Keratinocyte (primary cell): ENCODE measurements at regions not wholly inside any gene's neighbourhood (a gene's known extent, or its start where the extent isn't known, plus 50 kb on each side); places are given as distances from the start of the nearest gene placed in this dataset.

Experiments used
- DNase-seq: peaks from one replicate; pipeline ENCODE4 v3.0.0-alpha.2; 2011; ENCODE audit warnings: low read depth, missing footprints, low spot score
- FAIRE-seq: peaks from 2 replicates; lab custom pipeline; 2011; peaks lifted over from hg19 to GRCh38; lab: Jason Lieb, UNC
- H2AFZ ChIP-seq: 2 replicates; pipeline ENCODE4 v1.6.0; 2012; ENCODE audit warnings: low read length, control low read depth, inconsistent platforms; ENCODE audit not compliant: control insufficient read depth
- H3K27ac ChIP-seq: 2 replicates; pipeline ENCODE4 v1.5.1; 2011; ENCODE audit warnings: low read length; ENCODE audit not compliant: control insufficient read depth, insufficient read depth
- H3K27me3 ChIP-seq: 3 replicates; pipeline ENCODE4 v1.6.0; 2011; ENCODE audit warnings: low read length; ENCODE audit not compliant: control insufficient read depth, insufficient read depth; ENCODE audit errors: extremely low read depth
- H3K36me3 ChIP-seq, 2 experiments: 2 replicates in 1 of 2; 3 replicates in 1 of 2; pipeline ENCODE4 v1.5.1; 2011; ENCODE audit warnings: low read length in 2 of 2, mild to moderate bottlenecking in 1 of 2; ENCODE audit not compliant: control insufficient read depth in 2 of 2, insufficient read depth in 2 of 2; ENCODE audit errors: extremely low read depth in 1 of 2
- H3K4me1 ChIP-seq: 3 replicates; pipeline ENCODE4 v1.5.1; 2011; ENCODE audit warnings: low read length; ENCODE audit not compliant: control insufficient read depth, insufficient read depth; ENCODE audit errors: extremely low read depth
- H3K4me2 ChIP-seq: 3 replicates; pipeline ENCODE4 v1.6.0; 2011; ENCODE audit warnings: low read depth, low read length; ENCODE audit not compliant: control insufficient read depth, insufficient read depth; ENCODE audit errors: extremely low read depth
- H3K4me3 ChIP-seq, 3 experiments: fragments of 200-600 bp in 1 of 3; sonication (generic) in 1 of 3; 2 replicates in 2 of 3; 3 replicates in 1 of 3; pipeline ENCODE4 v1.5.1; 2011 to 2016; ENCODE audit warnings: low read length in 3 of 3, mild to moderate bottlenecking in 3 of 3, control low read depth in 2 of 3, inconsistent platforms in 1 of 3, low read depth in 1 of 3, mixed read lengths in 1 of 3, mixed run types in 1 of 3, moderate library complexity in 1 of 3; ENCODE audit not compliant: control insufficient read depth in 2 of 3, insufficient read depth in 2 of 3; ENCODE audit errors: extremely low read depth in 1 of 3
- H3K79me2 ChIP-seq: 2 replicates; pipeline ENCODE4 v1.6.0; 2012; ENCODE audit warnings: low read length; ENCODE audit not compliant: control insufficient read depth, insufficient read depth
- H3K9ac ChIP-seq: 3 replicates; pipeline ENCODE4 v1.6.0; 2011; ENCODE audit warnings: low read length; ENCODE audit not compliant: control insufficient read depth, insufficient read depth; ENCODE audit errors: extremely low read depth
- H3K9me1 ChIP-seq: 3 replicates; pipeline ENCODE4 v1.6.0; 2011; ENCODE audit warnings: low read length; ENCODE audit not compliant: control insufficient read depth, insufficient read depth; ENCODE audit errors: extremely low read depth
- H3K9me3 ChIP-seq: 2 replicates; pipeline ENCODE4 v1.5.1; 2012; ENCODE audit warnings: low read depth, low read length; ENCODE audit not compliant: control insufficient read depth
- H4K20me1 ChIP-seq: 3 replicates; pipeline ENCODE4 v1.6.0; 2011; ENCODE audit warnings: low read length; ENCODE audit not compliant: control insufficient read depth, insufficient read depth; ENCODE audit errors: extremely low read depth
- EZH2 ChIP-seq: IDR thresholded peaks from one replicate; pipeline ENCODE4 v1.6.1; 2012; ENCODE audit warnings: inconsistent platforms, mild to moderate bottlenecking, low read length, moderate library complexity
- dilution Hi-C: fragments of 300-500 bp; cut with MboI; formaldehyde crosslinking; loops from one replicate; pipeline ENCODE4 v1.7.0; 2020; ENCODE audit warnings: low sequenced_read_pairs; ENCODE audit not compliant: extremely low pct_ligation_motif_present
- TF ChIP-seq, protein P1 (sequence below), 3 experiments: IDR thresholded peaks in 1 of 3; conservative IDR thresholded peaks in 1 of 3; optimal IDR thresholded peaks in 1 of 3; 2 replicates in 2 of 3; 3 replicates in 1 of 3; pipeline versions ENCODE3 to v1.5.1; 2011; ENCODE audit warnings: low read length in 3 of 3, mild to moderate bottlenecking in 3 of 3, moderate library complexity in 2 of 3, control low read depth in 1 of 3, inconsistent platforms in 1 of 3; ENCODE audit not compliant: insufficient read depth in 2 of 3; ENCODE audit errors: extremely low read depth in 1 of 3

- H3K27me3 ChIP-seq: no peaks in the 10 kb centered on the region
- FAIRE-seq (no peak), DNase-seq (no peak)
- no peak overlapping the region for H3K9ac ChIP-seq
- no peaks in the 10 kb centered on the region for H3K9me3 ChIP-seq
- H3K36me3 ChIP-seq: no peaks in the 10 kb centered on the region
- H3K27ac ChIP-seq: no peak overlapping the region
- TF ChIP-seq, protein P1, sequence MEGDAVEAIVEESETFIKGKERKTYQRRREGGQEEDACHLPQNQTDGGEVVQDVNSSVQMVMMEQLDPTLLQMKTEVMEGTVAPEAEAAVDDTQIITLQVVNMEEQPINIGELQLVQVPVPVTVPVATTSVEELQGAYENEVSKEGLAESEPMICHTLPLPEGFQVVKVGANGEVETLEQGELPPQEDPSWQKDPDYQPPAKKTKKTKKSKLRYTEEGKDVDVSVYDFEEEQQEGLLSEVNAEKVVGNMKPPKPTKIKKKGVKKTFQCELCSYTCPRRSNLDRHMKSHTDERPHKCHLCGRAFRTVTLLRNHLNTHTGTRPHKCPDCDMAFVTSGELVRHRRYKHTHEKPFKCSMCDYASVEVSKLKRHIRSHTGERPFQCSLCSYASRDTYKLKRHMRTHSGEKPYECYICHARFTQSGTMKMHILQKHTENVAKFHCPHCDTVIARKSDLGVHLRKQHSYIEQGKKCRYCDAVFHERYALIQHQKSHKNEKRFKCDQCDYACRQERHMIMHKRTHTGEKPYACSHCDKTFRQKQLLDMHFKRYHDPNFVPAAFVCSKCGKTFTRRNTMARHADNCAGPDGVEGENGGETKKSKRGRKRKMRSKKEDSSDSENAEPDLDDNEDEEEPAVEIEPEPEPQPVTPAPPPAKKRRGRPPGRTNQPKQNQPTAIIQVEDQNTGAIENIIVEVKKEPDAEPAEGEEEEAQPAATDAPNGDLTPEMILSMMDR (optimal IDR thresholded peaks at IDR 0.05 in 1 of 3, IDR thresholded peaks at IDR 0.05 in 1 of 3, conservative IDR thresholded peaks at IDR 0.05 in 1 of 3; ENCODE audit: extremely low read depth in 1 of 3, insufficient read depth in 2 of 3, low read length in 3 of 3): no peak
- no peak for TF ChIP-seq EZH2
- no peak overlapping the region for H3K4me2 ChIP-seq
- H3K9me1 ChIP-seq: no peaks in the 10 kb centered on the region
- no peak overlapping the region for H2AFZ ChIP-seq
- H3K4me3 ChIP-seq: no peak overlapping the region
- H3K4me1 ChIP-seq: no peaks in the 10 kb centered on the region
- dilution Hi-C loops: no loop called here
- no peaks in the 10 kb centered on the region for H4K20me1 ChIP-seq
- no peaks in the 10 kb centered on the region for H3K79me2 ChIP-seq
These were observed 709.3 kb upstream of the RGMB start for GRCh38 chr5:98064118-98064685.

GRCh38 chr5:98065261-98065909, 708.1 kb upstream of the RGMB start:
- FAIRE-seq: no peak
- H3K27ac ChIP-seq: no peak overlapping the region
- no peaks in the 10 kb centered on the region for H4K20me1 ChIP-seq
- no peaks in the 10 kb centered on the region for H3K36me3 ChIP-seq
- no peak overlapping the region for H3K4me2 ChIP-seq
- dilution Hi-C loops: no loop called here
- no peaks in the 10 kb centered on the region for H3K9me1 ChIP-seq
- no peak overlapping the region for H2AFZ ChIP-seq
- no peak for DNase-seq
- no peak overlapping the region for H3K4me3 ChIP-seq
- TF ChIP-seq, protein P1 (optimal IDR thresholded peaks at IDR 0.05 in 1 of 3, IDR thresholded peaks at IDR 0.05 in 1 of 3, conservative IDR thresholded peaks at IDR 0.05 in 1 of 3; ENCODE audit: extremely low read depth in 1 of 3, insufficient read depth in 2 of 3, low read length in 3 of 3): no peak
- no peaks in the 10 kb centered on the region for H3K9me3 ChIP-seq
- no peaks in the 10 kb centered on the region for H3K79me2 ChIP-seq
- H3K9ac ChIP-seq: no peak overlapping the region
- no peaks in the 10 kb centered on the region for H3K4me1 ChIP-seq
- H3K27me3 ChIP-seq: no peaks in the 10 kb centered on the region
